GM12864 (cell line): ENCODE measurements at regions not wholly inside any gene's neighbourhood (a gene's known extent, or its start where the extent isn't known, plus 50 kb on each side); places are given as distances from the start of the nearest gene placed in this dataset.

Experiments
- DNase-seq: peaks from one replicate; pipeline ENCODE4 v3.0.0-alpha.2; 2011; ENCODE audit warnings: low read depth
- H3K4me3 ChIP-seq: 2 replicates; pipeline ENCODE4 v1.5.1; 2011; ENCODE audit warnings: mild to moderate bottlenecking, low read depth, low read length, control low read depth
- TF ChIP-seq, protein P1 (sequence below): IDR thresholded peaks from 2 replicates; pipeline ENCODE4 v1.5.1; 2011; ENCODE audit warnings: low read depth, mild to moderate bottlenecking, moderate library complexity, low read length, control low read depth, inconsistent platforms; ENCODE audit errors: missing control alignments

DNA sequence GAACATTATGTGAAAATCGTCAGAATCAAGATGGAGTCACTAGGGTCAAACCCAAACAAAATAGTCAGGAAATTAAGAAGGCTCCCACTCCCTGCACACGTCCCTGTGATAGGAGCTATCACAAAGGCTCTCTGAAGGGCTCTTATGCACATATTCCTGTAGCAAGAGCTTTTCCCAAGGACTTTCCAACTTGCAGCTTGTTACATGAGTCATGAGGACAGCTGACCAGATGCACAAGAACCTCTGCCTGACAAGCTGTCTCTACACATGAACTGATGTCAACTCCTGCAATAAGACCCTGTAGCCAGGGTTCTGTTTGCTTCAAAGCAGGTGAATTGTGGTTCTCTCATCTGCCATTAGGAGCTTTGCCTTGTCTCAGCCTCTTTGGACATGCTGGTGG is 122.4 kb downstream of the OLFM1 start:
- no peak for DNase-seq
- H3K4me3 ChIP-seq, result no peak overlapping the region
- TF ChIP-seq, protein P1, sequence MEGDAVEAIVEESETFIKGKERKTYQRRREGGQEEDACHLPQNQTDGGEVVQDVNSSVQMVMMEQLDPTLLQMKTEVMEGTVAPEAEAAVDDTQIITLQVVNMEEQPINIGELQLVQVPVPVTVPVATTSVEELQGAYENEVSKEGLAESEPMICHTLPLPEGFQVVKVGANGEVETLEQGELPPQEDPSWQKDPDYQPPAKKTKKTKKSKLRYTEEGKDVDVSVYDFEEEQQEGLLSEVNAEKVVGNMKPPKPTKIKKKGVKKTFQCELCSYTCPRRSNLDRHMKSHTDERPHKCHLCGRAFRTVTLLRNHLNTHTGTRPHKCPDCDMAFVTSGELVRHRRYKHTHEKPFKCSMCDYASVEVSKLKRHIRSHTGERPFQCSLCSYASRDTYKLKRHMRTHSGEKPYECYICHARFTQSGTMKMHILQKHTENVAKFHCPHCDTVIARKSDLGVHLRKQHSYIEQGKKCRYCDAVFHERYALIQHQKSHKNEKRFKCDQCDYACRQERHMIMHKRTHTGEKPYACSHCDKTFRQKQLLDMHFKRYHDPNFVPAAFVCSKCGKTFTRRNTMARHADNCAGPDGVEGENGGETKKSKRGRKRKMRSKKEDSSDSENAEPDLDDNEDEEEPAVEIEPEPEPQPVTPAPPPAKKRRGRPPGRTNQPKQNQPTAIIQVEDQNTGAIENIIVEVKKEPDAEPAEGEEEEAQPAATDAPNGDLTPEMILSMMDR, result no peak

DNA sequence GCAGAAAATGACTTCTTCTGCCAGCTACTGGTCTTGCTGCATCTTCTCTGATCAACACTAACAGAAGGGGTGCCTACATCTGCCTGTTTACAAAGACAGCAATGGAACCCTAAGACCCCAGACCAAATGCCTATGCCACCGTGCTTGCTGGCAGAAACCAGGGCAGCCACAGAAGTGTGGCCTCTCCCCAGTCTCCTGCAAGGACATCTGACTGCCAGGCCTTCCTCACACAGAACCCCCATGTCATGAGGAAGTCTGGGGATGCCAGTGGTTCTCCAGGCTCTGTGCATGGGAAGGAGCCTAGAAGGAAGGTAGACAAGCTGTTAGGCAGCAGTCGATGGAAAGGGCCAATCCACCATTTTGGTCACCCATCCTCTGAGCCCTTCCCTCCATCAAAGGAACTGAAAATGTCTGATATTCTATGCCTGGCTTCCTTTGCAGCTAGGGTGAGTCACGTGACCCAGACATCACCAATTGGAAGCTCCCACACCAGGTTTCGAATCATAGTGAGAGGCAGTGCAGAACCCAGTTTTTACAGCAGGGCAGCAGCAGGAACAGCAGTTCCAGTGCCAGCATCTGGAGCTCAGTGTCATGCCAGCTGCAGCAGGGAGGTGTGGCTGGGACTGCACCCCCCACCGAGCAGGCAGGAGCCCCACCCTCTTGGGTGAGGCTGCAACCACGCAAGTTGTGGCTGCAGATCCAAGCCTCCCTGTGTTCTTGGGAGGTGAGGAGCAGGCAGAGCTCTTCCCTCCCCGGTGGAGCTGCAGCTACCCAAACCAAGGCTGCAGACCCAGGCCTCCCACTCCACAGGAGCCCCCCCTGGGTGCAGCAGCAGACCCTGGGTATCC is 123.4 kb downstream of the OLFM1 start:
- no peak for DNase-seq
- no peak overlapping the region for H3K4me3 ChIP-seq
- TF ChIP-seq, protein P1, result no peak

DNA sequence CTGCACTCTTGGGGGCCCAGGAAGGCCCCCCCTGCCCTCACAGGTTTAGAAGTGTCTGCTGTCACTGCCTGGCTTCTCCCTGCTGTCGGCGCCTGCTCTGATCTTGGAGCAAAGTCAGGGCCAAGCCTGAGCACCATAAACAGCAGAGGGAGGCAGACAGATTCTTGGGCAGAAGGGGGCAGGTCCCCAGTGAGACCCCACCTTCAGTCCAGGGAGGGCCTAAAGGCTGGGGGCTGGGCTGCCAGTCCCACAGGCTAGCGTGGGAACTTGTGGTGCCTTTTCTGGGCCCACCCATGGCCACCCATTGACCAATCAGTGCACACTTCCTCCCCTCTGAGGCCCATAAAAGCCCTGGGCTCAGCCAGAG is 124.0 kb downstream of the OLFM1 start:
- TF ChIP-seq, protein P1, result no peak

DNA sequence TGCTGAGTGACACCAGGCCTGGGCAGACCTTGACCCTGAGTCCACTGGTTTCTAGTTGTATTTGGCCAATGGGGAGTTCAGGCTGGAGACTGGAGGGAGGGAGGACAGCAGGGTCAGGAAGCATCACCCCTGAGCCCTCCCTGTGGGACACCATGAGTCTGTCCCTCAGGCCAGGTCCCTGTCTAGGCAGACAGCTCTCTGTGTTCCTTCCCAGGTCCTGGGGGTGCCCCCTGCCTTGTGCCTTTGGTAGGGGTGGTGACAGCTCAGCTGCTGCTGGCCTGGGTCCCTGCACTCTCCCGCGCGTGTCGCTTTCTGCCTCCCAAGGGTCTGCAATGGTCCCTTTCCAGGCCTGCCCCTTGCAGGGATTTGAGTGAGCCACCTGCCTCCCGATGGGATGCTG is 125.5 kb downstream of the OLFM1 start:
- H3K4me3 ChIP-seq, result no peak overlapping the region
- no peak for DNase-seq
- TF ChIP-seq, protein P1, result no peak

More for the DNA sequence above, 124.0 kb downstream of the OLFM1 start:
- no peak for DNase-seq
- H3K4me3 ChIP-seq, result no peak overlapping the region

DNA sequence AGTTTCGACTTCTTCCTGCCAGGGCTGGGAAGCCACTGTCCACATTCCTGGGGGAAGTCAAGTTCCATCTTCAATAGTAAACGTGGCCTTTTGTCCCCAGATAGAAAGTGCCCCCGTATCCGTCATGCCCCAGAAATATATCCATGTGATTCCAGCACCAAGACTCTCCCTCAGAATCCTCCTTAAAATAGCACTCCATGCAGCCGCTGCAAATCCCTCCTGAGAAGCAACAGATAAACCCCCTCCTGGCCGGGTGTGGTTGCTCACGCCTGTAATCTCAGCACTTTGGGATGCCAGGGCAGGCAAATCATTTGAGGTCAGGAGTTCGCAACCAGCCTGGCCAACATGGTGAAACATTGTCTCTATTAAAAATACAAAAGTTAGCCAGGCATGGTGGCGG is 126.1 kb downstream of the OLFM1 start:
- TF ChIP-seq, protein P1, result no peak
- DNase-seq, result no peak
- no peak overlapping the region for H3K4me3 ChIP-seq

DNA sequence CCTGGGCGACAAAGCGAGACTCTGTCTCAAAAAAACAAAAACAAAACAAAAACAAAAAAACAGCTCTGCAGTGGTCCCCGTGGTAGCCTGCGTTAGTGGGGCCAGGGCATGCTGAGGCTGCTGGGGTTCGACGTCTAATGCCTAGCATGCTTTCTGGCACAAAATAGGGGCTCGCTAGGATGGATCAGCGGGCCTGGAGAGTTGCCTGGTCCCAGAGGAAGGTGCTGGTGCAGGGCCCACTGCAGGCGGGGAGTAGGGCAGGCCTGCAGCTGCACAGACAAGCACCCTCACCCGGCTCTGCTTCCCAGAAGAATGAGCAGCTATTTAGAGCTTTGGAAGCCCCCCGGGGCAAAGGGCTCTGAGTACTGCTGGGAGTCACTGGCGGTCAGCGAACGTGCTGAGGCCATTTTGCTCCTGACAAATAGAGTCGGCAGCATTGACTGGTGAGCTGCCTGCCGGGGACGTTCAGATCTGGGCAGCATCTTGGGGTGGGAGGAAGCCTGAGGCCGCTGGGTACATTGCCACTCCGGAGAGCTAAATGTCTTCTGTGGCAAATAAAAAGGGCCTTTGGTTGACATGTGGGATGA is 126.7 kb downstream of the OLFM1 start:
- TF ChIP-seq, protein P1, result no peak
- DNase-seq, result no peak
- no peak overlapping the region for H3K4me3 ChIP-seq
